ENCODE measurements at regions not wholly inside any gene's neighbourhood (a gene's known extent, or its start where the extent isn't known, plus 50 kb on each side); places are given as distances from the start of the nearest gene placed in this dataset.

DNA sequence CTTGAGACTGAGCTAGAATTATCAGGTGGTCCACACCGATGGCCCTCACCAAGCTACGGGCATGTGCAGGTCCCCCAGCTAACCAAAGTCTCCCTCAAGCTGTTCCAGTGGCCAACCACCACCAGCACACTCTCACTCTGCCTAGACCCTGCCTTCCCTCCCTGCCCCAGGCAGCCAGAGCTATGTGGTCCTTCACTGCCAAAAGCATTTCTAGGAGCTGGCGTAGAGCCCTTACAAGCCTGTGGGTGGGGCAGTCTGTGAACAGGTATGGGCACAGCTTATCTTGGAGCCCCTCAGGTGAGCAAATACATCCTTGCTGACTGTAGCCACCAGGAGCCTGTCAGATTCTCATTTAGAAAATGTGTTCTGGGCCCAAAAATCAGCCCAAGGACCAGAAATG lies 159.8 kb upstream of the PPP2R3A start:
- TF ChIP-seq, protein P1, sequence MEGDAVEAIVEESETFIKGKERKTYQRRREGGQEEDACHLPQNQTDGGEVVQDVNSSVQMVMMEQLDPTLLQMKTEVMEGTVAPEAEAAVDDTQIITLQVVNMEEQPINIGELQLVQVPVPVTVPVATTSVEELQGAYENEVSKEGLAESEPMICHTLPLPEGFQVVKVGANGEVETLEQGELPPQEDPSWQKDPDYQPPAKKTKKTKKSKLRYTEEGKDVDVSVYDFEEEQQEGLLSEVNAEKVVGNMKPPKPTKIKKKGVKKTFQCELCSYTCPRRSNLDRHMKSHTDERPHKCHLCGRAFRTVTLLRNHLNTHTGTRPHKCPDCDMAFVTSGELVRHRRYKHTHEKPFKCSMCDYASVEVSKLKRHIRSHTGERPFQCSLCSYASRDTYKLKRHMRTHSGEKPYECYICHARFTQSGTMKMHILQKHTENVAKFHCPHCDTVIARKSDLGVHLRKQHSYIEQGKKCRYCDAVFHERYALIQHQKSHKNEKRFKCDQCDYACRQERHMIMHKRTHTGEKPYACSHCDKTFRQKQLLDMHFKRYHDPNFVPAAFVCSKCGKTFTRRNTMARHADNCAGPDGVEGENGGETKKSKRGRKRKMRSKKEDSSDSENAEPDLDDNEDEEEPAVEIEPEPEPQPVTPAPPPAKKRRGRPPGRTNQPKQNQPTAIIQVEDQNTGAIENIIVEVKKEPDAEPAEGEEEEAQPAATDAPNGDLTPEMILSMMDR (IDR thresholded peaks at IDR 0.05): no peak
- TF ChIP-seq POLR2AphosphoS5 (IDR thresholded peaks at IDR 0.05): no peak
- no peak for TF ChIP-seq EP300 (IDR thresholded peaks at IDR 0.05)
- TF ChIP-seq POLR2A (IDR thresholded peaks at IDR 0.05): no peak

All from sigmoid colon (tissue), 4 donors.